IPS-NIHi11 (cell line): ENCODE measurements at regions not wholly inside any gene's neighbourhood (a gene's known extent, or its start where the extent isn't known, plus 50 kb on each side); places are given as distances from the start of the nearest gene placed in this dataset.
"Not testable (repeated sequence)": the region's sequence is repeated elsewhere in the genome, so short reads cannot be mapped to it uniquely, and the experiment has no call there.

Experiments
- DNase-seq: peaks from one replicate; pipeline ENCODE4 v3.0.0; 2012; ENCODE audit warnings: mixed read lengths, low spot score

DNA sequence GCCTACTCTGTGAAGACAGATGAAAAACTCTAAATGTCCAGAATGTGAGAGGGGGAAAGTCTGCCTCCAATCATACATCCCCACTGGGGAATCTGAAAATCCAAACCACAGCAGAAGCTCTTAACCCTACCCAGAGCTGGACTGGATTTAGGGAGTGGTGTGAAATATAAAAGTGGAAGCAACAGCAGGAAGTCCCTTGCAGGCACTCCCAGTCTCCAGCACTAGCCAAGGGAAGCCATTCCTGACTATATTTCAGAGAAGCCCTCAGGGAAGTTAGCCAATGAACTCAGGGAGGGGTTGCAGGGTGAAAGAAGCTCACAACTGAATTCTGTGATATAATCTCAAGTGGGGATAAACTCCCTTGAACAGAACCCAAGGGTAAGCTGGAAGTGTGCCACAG is 51.5 kb downstream of the CRPPA start:
- DNase-seq, result no peak

DNA sequence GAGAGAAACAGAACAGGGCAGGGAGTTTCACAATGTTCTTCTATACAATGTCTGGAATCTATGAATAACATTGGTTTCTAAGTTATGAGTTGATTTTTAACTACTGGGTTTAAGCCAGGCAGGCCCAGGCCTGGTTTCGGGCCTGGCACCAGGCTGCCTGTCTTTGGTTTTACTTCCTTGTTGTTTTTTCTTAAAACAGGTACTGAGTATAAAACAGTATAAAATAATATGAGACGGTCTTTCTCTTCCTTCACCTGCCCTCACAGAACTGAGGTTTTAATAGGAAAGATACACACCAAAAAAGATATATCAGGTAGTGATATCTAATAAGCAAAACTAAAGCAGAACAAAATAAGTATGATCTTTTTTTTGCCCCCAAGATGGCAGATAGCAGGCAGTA is 52.0 kb downstream of the CRPPA start:
- not testable (repeated sequence) for DNase-seq

DNA sequence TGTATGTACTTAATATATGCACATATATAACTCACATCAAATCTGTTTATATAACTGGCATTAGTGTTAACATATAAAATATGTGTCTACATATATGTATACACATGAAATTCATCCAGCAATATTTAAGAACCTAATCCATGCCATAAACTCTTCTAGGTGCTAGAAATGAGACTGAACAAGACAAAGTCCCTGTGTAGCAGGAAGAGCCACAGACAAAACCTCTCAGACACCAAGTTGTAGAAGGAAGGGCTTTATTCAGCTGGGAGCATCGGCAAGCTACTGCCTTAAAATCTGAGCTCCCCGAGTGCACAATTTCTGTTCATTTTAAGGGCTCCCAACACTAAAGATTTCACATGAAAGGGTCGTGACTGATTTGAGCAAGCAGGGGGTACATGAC is 52.5 kb downstream of the CRPPA start:
- DNase-seq, result no peak

DNA sequence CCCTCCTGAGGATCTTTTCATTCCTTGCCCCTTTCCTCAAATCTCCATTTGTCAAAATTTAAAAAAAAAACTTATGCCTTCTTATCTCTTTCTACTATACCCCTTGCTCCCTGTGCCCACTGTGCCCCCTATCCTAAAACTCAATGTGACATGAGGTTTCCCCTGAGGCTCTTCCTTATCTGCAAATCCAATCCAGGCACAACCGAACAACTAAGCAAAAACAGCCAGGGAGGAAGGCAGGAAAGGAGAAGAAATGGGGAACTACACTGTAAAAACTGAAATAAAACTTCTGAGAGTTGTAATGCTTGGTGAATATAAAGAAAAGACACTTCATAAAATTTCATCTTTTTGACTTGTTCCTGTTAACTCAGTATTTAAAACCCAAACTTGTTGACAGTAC is 54.2 kb downstream of the CRPPA start:
- DNase-seq, result no peak

DNA sequence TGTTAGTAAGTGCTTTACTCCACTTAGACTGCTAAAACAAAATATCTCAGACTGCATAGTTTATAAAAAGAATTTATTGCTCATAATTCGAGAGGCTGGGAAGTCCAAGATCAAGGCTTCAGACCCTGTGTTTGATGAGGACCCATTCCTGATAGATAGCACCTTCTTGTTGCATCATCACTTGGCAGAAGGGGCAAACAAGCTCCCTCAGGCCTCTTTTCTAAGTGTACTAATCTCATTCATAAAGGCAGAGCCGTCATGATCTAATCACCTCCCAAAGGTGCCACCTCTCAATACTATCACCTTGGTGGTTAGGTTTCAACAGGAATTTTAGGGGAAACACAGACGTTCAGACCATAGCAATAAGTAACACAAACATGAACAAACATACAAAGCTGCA is 55.4 kb downstream of the CRPPA start:
- no peak for DNase-seq

DNA sequence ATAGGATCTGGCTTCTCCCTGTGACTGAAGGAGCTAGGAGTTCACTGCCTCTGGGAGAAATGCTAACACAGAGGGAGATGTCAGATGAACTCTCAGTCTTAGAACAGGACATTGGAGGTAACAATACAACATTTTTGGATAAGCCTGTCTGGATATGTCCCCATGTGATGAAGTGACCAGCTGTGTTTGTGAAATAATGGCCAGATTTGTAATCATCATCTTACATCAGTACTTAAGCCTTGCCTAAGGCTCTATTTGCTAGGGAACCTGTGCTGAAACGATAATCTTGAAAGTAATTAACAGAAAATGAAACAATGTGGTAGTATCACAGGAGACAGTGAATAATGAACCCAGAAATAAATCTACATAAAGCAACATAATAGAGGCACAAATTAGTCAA is 56.2 kb downstream of the CRPPA start:
- no peak for DNase-seq

DNA sequence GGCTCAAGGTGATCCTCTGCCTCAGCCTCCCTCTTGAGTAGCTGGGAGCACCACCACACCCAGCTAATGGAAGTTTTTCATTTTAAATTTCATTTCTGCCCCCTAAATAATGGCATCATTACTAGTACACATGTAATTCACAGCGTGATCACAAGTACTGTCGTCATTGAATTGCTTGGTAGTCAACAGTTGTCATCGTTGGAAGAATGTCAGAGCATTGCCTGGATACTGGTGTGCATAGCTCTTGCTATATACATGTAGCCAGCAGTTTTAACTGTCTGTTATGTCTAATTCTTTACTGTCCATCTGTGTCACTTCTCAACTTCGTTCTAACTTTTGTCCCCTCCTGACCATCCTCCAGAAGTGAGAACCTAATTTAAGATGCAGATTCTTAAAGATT is 62.1 kb downstream of the CRPPA start:
- no peak for DNase-seq

DNA sequence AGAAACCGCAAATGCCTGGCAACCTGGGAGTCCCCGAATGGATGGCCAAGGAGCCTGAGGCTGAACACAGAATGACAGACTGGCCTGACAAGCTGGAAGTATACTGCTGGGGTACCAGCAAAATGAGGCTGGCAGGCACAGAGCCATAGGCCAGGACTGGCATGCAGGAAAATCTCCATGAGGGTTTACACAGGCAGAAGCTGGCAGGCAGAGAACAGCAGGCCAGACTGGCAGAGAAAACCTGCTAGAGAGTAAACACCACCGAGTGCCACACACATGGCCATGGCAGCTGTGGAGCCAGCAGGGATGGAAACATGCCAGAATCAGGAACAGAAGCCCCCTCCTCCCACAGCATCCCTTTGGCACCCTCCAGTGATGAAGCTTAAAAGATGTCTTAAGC is 63.4 kb downstream of the CRPPA start:
- DNase-seq, result no peak

DNA sequence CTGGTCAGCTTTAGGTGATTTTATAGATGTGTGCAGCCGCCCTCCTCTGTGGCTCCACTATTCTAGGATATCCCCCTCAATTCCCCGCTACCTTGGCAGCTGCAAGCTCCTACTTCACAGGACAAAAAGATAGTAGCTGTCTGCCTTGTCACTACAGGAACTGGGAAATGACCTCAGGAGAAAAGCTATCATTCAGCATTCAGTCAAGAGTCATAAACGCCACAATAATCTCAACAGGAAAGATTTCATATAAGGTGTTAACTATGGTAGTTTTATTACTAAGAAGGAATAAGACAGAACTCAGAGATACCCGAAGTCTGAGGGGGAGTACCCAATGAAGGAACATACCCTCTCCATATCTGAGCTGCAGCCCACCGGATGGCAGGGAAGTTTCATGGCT is 63.9 kb downstream of the CRPPA start:
- no peak for DNase-seq

DNA sequence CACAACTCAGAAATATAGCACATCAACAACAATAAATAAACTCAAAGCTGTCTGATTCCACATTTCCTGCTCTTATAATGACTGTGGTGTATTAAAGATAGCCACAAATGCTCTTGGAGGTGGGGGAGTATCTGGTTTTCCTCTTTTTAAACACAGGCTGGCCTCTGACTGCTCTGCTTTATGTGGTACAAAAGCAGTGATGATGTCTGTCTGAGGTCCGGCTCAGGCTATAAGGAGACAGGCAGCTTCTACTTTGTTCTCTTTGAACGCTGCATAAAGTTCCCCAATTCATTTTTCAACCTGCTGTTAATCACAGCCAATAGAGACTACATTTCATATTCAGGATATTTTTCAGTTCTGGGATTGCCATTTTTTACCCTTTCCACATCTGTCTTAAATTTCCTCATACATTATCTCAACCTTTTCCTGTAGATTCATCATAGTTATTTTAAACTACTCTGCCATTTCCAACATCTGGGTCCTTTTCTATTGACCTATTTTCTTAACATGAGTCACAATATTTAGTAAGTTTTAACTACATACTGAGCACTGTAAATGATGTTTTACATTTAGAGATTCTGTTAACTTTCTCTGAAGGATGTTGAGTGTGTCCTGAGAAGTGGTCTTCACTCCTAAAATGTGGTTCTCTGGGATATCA is 64.9 kb downstream of the CRPPA start:
- no peak for DNase-seq

DNA sequence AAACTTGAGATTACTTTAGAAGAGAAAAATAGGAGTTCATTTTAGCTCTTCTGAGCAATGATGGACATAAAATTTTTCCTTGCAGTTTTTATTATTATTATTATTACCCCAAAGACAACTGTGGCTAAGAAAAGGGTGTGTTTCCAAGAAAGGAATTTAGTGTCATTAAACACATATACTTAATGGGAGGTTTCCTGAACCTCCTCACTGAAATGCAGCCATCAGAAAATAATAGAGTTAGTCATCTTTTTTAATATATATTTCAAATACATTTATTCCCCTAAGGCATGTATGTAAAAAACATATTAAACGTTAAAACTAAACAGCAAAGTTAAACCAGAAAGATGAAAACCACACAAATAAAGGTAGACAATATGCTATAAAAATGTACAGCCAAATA is 66.8 kb downstream of the CRPPA start:
- DNase-seq, result no peak

DNA sequence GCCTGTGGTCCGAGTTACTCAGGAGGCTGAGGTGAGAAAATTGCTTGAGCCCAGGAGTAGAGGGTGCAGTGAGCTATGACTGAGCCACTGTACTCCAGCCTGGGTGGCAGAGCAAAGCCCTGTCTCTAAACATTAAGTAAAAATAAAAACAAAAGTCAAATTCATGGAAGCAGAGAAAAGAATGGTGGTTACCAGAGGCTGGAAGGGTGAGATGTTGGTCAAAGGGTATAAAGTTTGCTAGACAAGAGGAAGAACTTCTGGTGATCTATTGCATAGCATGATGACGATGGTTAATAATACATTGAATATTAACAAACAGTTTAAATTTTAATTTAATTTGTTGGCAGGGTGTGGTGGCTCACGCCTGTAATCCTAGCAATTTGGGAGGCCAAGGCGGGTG is 68.1 kb downstream of the CRPPA start:
- DNase-seq, result no peak

DNA sequence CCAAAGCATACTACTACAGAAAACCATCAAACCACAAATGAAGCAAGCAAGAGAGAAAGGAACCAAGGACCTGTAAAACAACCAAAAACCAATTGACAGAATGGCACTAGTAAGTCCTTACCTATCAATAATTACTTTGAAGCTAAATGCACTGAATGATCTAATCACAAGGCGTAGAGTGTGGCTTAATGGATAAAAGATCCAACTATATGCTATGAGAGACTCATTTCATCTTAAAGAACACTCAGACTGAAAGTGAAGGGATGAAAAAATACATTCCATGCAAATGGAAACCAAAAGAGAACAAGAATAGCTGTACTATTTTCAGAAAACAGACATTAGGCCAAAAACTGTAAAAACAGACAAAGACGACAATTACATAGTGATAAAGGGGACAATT is 70.7 kb downstream of the CRPPA start:
- no peak for DNase-seq

DNA sequence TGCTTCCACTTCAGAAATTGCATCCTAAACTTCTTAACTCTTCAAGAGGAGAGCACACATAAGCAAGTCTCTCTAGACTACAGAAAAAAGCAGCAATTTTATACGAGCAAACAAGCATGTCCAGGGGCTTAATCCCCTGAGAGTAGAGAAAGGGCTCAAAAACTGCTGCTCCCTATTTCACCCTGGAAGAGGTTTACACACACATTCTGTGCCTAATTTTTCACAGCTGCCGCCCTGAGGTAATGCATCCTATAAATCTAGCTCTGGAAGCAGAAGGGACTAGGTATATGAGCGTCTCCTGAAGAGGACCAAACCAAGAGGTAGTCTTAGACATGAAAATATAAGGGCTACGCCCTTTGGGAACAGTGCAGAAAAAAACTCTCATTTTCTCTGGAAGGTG is 73.1 kb downstream of the CRPPA start:
- DNase-seq, result no peak

DNA sequence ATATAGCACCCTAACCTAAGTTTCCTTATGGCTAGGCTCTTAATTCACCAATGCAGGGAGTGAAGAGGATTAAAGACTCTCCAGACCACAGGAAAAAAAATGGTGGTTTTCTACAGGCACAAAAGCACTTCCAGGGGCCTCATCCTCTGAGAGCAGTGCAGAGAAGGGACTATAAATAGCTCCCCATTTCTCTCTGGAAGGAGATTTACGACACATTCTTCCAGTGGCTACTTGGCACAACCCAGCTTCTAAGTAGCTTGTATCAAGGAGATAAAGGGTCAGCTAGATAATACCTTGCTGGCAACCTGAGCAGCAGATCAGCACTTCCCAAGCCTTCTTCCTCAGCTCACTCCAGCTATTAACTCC is 73.5 kb downstream of the CRPPA start:
- DNase-seq, result no peak

DNA sequence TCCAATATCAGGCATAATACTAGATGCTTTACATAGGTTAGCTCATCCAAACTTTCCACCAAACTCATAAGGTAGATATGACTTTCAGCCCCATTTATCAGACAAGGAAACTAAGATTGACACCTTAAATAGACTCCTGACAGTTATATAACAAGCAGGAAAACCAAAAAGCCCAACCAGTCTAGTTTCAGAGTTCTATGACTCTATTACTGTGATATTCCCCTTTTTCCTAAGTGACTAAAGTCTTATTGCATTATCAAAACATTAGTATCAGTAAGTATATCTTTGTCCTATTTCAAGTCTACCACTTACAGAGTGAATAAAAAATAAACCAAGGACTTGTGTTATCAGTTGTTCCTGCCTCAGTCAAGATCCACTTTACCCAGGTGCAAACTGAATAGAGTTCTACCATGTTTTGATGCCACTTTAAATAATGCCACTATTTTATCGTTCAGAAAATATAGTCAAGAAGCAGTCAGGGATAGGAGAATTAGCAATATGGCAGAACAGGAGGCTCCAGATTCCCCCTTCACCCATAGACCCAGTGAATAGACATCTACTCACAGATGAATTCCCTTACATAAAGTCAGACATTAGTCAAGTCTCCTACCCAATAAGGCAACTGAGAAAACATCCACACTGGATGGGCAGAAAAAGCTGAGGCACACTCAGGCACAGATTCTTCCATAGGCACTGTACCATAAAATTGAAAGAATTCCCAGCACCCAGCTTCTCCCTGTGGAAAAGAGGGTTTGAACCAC is 74.1 kb downstream of the CRPPA start:
- no peak for DNase-seq

DNA sequence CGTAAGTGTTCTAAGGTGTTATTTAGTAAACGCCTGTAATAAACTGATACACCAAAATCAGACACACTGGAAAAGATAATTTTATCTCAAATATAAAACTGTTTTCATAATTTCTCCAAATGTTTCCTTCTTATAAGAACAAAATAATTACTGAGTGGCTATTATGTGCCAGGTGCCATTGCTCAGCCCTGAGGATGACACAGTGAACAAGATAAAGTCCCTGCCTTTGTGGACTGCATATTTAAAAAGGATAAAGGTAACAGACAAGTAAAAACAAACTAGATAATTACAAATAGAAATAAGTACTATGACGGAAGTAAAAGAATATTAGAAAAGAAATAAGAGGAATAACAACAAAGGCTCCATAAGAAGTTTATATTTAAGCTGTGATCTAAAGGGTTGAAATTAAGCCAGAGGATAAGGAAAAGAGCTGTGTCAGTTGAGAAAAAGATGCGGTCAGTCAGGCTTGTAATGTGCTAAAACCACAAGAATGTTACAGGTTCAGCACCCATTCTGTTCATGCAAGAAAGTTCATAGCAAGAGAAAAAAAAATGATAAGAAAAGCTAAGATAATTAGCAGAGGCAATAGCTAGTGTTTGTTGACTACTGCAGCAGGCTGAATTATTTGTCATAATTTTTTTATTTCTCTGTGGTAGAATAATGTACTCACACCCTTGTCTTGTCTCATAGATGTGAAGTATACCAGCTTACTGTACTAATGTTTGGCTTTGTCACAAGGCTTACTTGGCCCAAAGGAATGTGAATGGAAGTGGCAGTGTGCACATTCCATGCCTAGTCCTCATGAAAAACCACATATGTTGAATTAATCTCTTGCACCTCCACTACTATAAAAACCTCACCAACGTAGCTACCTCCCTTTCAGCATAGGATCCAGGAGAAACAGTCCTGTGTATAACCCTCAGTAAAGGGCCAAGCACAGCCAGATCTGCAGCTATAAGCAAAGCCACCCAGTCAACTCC is 75.1 kb downstream of the CRPPA start:
- peak; percentile 15 for DNase-seq

DNA sequence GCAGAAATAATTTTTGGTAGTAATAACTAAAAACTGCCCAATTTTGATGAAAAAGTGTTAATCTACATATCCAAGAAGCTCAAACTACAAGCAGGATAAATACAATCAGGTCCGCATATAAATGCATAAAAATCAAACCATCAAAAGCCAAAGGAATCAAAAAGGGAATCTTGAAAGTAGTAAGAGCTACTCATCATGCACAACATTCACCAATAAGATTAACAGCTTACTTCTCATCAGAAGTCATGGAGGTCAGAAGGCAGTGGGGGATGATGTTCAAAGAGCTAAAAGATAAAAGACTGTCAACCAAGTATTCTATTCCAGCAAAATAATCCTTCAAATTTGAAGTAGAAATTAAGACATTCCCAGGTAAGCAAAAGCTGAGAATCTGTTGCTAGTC is 76.4 kb downstream of the CRPPA start:
- no peak for DNase-seq

DNA sequence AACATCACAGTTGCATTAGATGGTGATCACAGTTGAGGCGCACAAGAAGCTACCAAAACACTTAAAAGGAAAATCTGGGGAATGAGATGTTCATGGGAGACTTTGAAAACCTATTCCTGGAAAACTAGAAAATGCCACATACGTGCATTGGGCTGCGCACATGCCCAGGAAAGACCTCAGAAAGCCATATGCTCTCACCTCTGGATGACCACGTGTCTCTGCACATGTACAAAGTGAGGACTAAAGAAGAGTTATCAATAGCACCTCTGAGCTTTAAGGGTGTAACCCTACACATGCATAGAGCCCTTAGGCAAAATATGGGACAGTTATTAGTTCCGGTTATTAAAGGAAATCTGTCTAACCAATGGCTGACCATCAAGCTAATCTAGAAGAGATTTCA is 77.7 kb downstream of the CRPPA start:
- DNase-seq, result no peak

DNA sequence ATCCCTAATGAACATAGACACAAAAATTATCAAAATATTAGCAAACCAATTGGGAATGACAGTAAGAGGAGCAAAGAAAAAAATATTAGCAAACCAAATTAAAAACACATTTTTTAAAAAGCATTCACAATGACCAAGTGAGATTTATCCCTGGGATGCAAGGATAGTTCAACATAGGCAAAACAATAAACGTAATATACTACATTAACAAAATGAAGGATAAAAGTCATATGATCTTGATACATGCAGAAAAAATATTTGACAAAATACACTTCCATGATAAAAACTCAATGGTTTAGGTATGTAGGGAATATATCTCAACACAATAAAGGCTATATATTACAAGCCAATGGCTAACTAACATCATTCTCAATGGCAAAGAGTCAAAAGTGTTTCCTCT is 83.3 kb downstream of the CRPPA start:
- no peak for DNase-seq

DNA sequence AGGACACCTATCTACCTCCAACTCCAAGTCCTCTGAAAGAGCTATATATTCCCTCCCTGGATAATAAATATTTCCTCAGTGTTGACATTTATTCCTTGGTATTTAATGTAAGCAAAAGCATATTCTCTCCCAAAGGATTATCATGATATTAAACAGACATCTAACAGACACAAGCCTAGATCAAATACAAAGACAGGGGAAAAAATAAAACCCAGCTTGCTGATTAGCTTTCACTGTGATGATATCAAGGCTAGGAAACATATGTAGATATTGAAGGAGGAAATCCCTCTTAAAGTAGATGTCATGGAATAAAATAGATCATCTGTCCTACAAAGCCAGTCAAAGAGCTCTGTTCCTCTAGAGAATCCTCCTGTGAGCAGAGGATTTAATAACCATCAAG is 95.2 kb downstream of the CRPPA start:
- no peak for DNase-seq

DNA sequence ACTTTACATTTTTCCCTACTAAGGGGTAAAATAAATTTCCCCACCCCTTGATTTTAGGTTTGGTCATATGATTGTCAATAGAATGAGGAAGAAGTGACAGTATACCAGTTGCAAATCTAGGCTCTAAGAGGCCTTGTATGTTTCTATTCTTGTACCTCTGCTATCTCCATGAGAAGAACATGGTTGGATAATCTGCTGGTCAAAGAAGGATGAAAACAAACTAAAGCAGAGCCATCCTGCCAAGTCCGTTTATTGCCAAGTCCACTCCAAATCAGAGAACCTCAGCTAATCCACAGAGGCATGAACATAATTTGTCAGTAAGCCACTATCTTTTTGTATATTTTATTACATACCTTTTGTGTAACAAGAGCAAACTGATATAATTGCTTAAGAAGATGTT is 98.0 kb downstream of the CRPPA start:
- no peak for DNase-seq

DNA sequence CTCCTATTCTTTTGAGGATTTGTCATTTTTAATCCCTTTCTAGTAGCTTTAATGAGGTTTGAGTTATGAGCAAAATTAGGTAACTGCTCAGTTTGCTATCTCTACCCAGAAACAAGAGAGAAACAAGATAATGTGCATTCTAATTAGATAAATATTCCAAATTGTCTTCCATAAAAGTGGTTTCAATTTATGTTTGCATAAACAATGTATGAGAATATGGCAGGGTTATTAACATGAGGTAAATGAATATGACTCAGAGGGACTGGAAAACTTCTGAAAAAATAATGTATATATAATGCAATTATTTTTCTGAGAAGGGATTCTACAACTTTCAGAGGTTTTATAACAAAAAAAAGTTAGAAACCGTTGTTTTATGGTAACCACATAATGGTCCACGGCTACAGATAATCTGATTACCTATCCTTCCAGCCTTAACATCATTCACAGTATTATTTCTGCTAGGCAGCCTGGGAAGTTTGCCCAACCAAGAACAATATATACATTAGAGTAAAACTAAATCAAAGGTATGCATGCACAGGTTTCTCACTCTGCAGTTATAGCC is 101.2 kb downstream of the CRPPA start:
- DNase-seq, result no peak
